Fibroblast of skin of abdomen (primary cell): ENCODE measurements at regions not wholly inside any gene's neighbourhood (a gene's known extent, or its start where the extent isn't known, plus 50 kb on each side); places are given as distances from the start of the nearest gene placed in this dataset.

Experiments used
- DNase-seq: peaks from one replicate; pipeline ENCODE4 v3.0.0-alpha.2; 2013

DNA sequence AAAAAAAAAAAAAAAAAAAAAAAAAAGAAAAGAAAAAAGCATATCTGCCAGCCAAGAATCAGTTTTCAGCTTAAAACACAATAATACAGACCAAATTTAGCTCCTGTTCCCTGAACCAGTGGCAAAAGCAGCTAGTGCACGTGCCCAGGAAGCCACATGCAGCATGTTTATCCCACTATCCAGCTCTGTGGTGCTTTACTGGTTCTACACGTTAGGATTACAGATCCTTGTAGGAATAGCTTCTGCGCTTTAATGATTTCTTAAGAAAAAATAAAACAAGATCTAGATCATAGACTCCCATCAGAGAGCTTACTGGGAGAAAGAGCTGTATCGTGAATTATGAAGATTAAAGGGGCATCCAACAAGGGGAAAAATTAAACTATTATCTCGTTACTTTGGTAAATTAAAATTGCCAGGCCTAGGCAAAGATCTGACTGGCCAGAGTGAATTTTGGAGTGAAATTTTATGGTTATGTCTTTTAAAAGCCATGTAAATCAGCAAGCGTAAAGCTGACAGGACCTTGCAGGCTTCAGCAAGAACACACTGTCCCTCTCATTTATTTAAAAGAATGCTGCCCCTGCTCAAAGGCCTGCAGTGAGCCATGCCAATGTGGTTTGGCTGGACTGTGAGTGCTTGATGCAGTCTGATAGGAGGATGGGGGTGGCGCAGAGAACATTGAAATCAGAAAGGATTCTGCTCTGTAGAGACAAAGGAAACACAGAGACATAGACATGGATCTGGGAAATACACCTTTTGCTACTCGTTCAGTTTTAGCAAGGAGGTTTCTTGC, 177.3 kb upstream of the PHYHIPL start:
- DNase-seq: no peak

DNA sequence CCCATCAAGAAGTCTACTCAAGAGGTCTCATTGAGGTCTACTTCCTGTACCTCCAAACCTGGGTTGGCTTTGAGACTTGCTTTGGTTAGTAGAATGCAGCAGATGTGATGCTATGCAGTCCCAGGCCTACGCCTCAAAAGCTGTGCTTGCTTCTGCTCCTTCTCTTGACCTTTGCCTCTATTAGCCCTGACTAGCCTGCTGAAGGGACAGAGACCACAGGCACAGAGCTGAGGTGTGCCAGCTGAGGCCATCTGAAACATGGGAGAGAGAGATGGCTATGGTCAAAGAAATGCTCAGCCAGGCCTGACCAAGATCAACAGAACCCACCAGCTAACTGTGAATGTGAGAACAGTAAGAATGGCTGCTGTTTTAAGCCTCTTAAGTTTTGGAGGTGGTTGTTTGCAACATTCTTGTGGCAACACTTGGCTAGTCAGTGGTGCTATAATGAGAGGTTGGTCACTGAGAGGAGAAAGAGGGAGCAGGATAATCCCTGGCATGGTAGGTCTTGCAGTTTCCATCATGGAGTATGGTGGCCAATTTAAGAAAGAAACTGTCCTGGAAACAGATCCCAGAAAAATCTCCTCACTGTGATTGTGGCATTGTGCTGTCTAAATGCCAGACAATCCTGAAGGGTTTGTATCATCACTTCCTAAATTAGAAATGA, 176.1 kb upstream of the PHYHIPL start:
- no peak for DNase-seq

- no peak for DNase-seq
Measured at GRCh38 chr10:59002011-59002410, 174.4 kb upstream of the PHYHIPL start.

DNA sequence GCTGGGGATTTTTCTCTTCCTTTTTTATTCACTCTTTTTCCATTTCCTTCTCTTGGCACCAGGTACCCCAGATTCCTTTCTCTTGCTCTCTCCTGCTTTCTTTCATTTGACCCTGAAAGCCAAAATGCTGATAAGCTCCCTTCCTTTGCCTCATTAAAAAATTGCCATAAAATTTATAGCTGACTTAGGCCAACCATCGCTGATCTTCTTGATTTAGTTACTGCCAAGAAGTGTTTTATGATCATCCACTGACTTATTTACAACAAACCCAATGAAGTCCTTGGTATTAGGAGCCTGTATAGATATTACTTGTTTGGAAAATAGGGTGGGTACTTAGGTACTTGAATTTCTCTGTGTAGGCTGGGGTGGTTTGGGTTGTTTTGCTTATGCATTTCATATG, 173.2 kb upstream of the PHYHIPL start:
- no peak for DNase-seq

DNA sequence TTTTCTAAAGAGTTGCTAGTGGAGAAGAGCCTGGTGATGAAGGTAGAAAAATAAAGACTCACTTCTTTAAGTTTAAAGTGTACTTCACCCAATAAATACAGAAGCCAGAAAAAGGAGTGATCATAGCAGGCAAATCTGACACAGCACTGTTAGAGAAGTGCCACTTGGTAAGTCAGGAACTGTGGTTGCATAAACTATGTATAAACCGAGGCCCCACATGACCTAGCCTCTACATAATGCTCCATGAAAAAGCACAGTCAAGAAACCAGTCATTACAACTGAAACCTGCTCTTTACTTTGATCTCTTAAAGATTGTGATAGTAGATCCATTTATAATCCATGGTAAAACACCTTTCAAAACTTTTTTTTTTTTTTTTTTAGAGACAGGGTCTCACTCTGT, 172.1 kb upstream of the PHYHIPL start:
- DNase-seq: no peak

- peak; percentile 65 for DNase-seq
Measured at GRCh38 chr10:59006511-59007306, 169.7 kb upstream of the PHYHIPL start.

DNA sequence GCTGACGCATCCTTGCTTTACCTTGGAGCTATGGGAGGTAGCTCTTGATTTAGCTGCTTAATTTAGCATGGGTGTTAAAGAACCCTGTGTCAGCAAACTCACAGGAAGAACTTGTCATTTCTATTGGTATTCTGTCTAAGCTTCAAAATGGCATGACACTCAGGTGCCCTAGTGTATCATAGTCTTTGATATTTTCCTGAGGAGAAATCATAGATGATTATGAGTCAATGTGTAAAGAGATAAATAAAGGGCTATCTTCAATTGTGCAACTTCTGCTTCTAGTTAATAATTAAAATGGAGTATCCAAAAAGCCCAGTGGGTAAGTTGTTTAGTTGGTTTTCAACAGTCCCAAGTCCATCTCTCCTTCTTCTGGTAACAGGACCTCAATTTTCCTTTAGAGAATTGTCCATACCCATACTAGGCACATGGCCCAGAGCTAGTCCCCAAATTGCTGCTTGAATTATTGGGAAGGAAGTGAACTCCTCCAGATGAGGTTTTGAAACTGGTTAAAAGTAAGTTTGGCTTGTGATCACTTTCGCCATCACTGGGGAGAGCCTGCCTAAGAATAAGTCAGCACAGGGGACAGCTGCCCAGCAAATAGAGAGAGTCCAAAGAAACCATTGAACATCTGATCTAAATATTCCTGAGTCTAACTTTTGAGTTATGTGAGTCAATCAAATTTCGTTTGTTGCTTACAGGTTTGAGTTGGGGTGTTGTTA, 169.0 kb upstream of the PHYHIPL start:
- no peak for DNase-seq

DNA sequence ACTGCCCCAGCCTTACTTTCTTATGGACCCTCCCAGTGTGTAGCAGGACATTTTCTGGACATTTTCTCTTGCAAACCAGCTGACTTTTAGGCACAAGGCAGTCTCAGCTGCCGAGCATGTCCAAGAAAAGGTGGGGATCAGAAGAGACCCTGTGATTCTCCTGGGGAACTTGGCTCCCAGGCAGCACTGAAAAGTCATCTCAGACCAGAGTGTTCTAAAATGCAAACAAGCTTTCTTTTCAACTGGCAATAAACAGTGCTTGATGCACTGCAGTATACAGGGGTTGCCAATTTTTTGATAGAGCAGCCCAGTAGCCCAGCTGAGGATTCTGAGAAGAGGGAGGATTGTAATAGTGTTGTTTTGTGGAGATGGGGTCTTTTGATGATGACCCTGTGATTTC, 168.0 kb upstream of the PHYHIPL start:
- DNase-seq: no peak

DNA sequence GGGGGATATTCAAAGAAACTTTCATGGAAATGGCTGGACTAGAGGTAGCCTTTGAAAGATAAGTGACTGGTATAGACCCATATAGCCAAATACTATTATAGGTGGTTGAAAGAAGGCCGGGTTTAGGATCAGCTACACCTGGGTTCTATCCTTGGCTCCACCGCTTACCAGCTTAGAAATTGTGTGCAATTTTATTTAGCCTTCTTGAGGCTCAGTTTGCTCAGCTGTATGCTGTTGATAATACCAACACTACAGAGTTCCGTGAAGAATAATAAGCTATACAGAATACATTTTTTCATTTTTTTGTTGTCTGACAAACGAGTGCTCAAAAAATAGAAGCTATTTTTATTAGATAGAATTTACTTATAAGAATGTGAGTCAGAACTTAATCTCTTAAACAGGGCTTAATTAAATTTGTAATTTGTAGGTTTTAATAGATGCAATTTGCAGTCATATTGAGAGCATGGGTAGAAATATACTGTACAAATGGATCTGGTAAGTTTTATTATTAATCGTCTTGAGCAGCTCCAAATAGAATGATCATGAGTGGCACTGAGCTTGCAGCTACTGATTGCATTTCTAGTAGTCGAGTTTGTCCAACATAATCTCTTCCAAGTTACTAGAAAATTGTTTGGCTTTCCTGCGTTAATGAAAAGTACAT, 164.3 kb upstream of the PHYHIPL start:
- no peak for DNase-seq

- no peak for DNase-seq
Measured at GRCh38 chr10:59012839-59013238, 163.6 kb upstream of the PHYHIPL start.

DNA sequence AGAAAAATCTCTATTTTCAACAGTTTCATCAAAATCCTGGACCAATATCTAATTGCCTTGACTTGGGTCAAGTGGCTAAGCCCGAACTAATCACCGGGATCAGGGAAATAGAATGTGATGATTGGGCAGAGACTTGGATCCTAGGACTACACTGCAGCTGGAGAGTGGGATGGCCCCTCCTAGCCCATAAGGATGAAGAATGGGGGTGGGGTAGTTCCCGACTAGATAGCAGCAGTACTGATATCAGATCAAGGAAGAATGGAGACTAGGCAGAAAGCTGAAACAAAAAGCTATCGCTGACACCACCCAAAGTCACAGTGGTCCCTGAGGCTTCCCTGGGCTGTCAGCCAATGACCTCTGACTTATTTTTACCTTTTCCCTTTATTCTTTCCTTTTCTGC, 160.4 kb upstream of the PHYHIPL start:
- no peak for DNase-seq

DNA sequence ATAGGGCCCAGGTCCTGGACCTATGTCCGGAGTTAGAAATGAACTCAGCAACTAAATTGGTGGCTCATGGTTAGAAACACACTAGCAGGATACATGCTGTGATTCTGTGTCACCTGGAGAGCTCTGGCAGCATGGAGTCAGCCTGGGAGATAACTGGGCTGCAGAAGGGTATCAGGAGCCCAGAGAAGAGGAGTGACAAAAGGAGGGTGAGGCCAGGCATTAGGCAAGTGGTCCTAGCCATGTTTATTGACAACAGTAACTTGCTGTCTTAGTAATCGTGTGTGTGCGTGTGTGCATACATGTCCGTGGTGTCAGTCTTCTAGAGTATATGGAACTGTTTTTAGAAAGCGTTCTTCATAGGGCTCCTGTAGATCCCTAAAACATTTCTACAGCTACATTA, 157.5 kb upstream of the PHYHIPL start:
- DNase-seq: no peak

DNA sequence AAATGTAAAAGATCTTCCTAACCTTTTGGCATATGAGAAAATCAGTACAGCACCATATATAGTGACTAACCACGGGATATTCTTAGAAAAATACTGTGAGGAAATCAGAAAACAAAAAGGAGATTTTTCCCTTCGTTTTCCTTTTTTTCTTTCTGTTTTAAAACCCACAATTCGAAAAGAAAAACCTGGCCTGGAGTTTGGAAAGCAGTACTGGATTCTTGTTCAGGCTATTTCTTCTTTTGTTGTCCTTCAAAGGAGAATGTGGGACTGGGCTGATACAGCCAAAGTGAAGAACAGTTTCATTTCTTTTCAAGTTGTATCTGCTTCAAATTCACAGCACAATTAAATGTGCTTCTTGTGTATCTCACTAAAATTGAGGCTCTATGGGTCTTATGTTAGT, 156.8 kb upstream of the PHYHIPL start:
- peak; percentile 10 for DNase-seq

DNA sequence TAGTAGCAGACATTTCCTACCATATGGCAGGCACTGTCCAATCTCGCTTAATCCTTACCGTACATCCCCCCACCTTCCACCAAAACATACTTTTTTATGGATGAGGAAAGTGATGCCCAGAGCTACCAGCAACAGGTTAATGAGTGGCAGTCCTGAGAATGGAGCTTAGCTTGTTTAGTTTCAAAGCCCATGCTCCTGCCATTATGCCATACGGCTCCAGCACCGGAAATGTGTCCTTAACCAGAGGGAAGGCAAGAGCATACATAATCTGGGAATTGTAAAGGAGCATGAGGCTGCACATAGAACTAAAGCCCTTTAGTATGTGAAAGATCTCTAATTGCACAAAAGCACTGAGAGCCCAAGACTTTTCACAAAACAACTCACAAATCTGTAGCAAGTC, 155.9 kb upstream of the PHYHIPL start:
- no peak for DNase-seq

DNA sequence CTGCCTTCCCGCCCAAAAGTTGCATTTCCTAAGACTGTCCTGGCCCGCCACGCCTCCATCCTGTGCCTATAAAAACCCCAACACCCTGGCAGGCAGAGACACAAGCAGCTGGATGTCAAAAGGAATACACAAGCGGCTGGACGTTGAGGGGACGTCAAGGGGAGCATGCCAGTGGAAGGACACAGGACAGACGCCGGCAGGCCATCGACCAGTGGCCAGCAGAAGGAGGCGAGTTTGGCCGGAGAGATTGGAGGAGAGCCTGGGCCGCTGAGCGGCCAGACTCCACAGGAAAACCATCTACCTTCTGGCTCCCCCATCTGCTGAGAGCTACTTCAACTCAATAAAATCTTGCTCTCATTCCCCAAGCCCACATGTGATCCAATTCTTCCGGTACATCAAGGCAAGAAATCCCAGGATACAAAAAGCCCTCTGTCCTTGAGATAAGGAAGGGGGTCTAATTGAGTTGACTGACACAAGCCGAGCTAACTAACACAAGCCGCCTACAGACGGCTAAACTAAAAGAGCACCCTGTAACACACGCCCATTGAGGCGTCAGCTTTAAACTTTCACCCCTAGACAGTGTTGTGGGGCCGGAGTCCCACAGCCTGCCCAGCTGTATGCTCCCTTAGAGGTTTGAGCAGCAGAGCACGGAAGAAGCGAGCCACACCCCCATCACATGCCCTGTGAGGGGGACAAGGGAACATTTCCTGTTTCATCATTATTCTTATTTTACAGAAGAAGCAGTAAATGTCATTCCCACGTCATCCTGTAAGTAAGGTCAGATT, 150.3 kb upstream of the PHYHIPL start:
- no peak for DNase-seq

DNA sequence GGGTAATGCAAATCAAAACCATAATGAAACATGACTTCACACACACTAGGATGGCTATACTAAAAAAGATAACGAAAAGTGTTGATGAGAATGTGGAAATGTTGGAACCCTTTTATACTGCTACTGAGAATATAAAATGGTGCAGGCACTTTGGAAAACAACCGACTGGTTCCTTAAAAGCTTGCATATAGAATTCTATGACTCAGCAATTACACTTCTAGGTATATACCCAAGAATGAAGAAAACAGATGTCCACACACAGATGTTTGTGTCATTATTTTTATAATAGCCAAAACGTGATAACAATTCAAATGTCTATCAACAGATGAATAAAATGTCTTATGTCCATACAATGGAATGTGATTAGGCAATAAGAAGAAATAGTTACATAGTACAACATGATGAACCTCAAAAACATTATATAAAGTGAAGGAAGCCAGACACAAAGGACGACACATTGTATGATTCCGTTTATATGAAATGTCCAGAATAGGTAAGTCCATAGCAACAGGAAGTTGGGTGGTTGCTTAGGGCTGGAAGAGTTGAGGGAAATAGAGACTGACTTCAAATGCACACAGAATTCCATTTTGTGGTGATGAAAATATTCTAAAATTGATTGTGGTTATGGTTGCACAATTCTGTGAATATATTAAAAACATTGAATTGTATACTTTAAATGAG, 148.3 kb upstream of the PHYHIPL start:
- DNase-seq: peak; percentile 87

GRCh38 chr10:59033622-59034021, 142.8 kb upstream of the PHYHIPL start:
- no peak for DNase-seq

DNA sequence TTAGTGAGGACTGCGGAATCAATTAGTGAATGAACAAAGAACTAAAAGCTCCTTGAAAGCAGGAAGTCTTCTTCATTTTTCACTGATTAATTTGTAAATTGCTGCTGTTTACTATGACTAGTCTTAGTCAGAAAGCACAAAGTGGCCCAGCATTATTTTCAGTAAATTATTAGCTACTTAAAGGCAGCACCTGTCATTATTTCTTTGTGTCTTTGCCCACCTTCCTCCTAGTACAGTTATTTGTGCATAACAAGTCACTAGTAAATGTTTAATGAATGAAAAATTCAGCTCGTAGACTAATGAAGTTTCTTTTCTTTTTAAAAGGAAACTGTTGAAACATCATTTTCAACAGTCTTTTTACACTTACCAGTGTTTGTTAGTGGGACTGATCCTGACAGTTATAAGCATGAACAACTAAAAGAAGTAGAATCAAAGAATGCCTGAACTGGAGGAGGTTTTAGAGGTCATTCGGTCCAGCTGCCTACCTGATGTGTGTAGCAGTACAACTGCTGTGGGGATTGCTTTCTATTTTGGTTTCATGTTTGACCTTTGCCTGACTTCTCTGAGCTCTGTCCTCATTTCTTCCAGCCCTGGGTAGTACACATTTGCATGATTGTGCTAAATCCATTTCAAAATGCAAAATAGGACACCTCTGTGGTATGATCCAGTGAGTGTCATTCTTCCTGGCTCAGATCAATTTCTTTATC, 140.0 kb upstream of the PHYHIPL start:
- DNase-seq: no peak

GRCh38 chr10:59037018-59037389, 139.4 kb upstream of the PHYHIPL start:
- no peak for DNase-seq

DNA sequence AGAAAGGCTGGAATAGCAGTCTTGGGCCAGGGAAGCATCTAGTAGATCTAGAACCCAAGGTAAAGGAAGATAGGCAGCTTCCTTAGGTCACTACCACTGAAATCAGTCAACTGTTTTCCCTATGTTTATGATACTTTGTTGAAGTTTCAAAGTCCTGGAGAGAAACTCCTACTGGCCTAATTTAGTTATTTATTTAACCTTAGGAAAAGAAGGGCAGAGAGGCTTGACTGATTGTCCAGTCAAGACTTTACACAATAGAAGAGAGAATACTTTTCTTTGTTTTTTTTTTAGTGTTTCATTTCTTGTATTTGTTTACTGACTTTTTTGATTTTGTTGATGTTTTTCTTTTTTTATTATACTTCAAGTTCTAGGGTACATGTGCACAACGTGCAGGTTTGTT, 138.9 kb upstream of the PHYHIPL start:
- DNase-seq: no peak
